ENCODE measurements at regions not wholly inside any gene's neighbourhood (a gene's known extent, or its start where the extent isn't known, plus 50 kb on each side); places are given as distances from the start of the nearest gene placed in this dataset.
"Not testable (repeated sequence)": the region's sequence is repeated elsewhere in the genome, so short reads cannot be mapped to it uniquely, and the experiment has no call there.

DNA sequence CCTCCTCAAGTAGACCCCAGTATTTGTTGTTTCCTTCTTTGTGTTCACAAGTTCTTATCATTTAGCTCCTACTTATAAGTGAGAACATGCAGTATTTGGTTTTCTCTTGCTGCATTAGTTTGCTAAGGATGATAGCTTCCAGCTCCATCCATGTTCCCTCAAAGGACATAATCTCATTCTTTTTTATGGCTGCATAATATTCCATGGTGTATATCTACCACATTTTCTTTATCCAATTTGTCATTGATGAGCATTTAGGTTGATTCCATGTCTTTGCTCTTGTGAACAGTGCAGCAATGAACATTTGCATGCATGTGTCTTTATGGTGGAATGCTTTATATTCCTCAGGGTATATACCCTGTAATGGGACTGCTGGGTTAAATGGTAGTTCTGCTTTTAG is 137.7 kb upstream of the SLC38A2 start:
- TF ChIP-seq, protein P1, sequence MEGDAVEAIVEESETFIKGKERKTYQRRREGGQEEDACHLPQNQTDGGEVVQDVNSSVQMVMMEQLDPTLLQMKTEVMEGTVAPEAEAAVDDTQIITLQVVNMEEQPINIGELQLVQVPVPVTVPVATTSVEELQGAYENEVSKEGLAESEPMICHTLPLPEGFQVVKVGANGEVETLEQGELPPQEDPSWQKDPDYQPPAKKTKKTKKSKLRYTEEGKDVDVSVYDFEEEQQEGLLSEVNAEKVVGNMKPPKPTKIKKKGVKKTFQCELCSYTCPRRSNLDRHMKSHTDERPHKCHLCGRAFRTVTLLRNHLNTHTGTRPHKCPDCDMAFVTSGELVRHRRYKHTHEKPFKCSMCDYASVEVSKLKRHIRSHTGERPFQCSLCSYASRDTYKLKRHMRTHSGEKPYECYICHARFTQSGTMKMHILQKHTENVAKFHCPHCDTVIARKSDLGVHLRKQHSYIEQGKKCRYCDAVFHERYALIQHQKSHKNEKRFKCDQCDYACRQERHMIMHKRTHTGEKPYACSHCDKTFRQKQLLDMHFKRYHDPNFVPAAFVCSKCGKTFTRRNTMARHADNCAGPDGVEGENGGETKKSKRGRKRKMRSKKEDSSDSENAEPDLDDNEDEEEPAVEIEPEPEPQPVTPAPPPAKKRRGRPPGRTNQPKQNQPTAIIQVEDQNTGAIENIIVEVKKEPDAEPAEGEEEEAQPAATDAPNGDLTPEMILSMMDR (optimal IDR thresholded peaks at IDR 0.05 in 1 of 3, IDR thresholded peaks at IDR 0.05 in 1 of 3, conservative IDR thresholded peaks at IDR 0.05 in 1 of 3; ENCODE audit: extremely low read depth in 1 of 3, insufficient read depth in 2 of 3, low read length in 3 of 3) = not testable (repeated sequence)
- TF ChIP-seq EZH2 (IDR thresholded peaks at IDR 0.05; ENCODE audit: low read length) = not testable (repeated sequence)

All from keratinocyte (primary cell).